ENCODE measurements at regions not wholly inside any gene's neighbourhood (a gene's known extent, or its start where the extent isn't known, plus 50 kb on each side); places are given as distances from the start of the nearest gene placed in this dataset.
"Not testable (repeated sequence)": the region's sequence is repeated elsewhere in the genome, so short reads cannot be mapped to it uniquely, and the experiment has no call there.

- no peak for DNase-seq
These were observed 473.4 kb upstream of the PAPPA start for GRCh38 chr9:115680231-115680630.

- no peak for DNase-seq
These were observed 472.0 kb upstream of the PAPPA start for GRCh38 chr9:115681585-115681984.

GRCh38 chr9:115686069-115686468 is 467.5 kb upstream of the PAPPA start:
- DNase-seq, result no peak

GRCh38 chr9:115687356-115687755 is 466.2 kb upstream of the PAPPA start:
- no peak for DNase-seq

GRCh38 chr9:115689331-115689730 is 464.3 kb upstream of the PAPPA start:
- DNase-seq, result no peak

- DNase-seq, result no peak
These were observed 462.6 kb upstream of the PAPPA start for GRCh38 chr9:115690786-115691496.

GRCh38 chr9:115691693-115692092 is 461.9 kb upstream of the PAPPA start:
- no peak for DNase-seq

- not testable (repeated sequence) for DNase-seq
These were observed 460.7 kb upstream of the PAPPA start for GRCh38 chr9:115692868-115693267.

- no peak for DNase-seq
These were observed 459.6 kb upstream of the PAPPA start for GRCh38 chr9:115694014-115694413.

- no peak for DNase-seq
These were observed 458.6 kb upstream of the PAPPA start for GRCh38 chr9:115694991-115695390.

GRCh38 chr9:115712981-115713380 is 440.6 kb upstream of the PAPPA start:
- no peak for DNase-seq

- no peak for DNase-seq
These were observed 437.9 kb upstream of the PAPPA start for GRCh38 chr9:115715666-115716065.

- DNase-seq, result no peak
These were observed 436.3 kb upstream of the PAPPA start for GRCh38 chr9:115717298-115717697.

GRCh38 chr9:115717711-115718173 is 435.8 kb upstream of the PAPPA start:
- no peak for DNase-seq

- no peak for DNase-seq
These were observed 423.2 kb upstream of the PAPPA start for GRCh38 chr9:115730396-115730795.

GRCh38 chr9:115730845-115731244 is 422.7 kb upstream of the PAPPA start:
- DNase-seq, result no peak

- DNase-seq, result no peak
These were observed 420.1 kb upstream of the PAPPA start for GRCh38 chr9:115733318-115734110.

- no peak for DNase-seq
These were observed 414.3 kb upstream of the PAPPA start for GRCh38 chr9:115739096-115739875.

GRCh38 chr9:115740986-115741385 is 412.6 kb upstream of the PAPPA start:
- no peak for DNase-seq

GRCh38 chr9:115743709-115744605 is 409.6 kb upstream of the PAPPA start:
- DNase-seq, result no peak

- no peak for DNase-seq
These were observed 407.1 kb upstream of the PAPPA start for GRCh38 chr9:115746496-115746895.

GRCh38 chr9:115747731-115748130 is 405.9 kb upstream of the PAPPA start:
- DNase-seq, result no peak

Data from suppressor macrophage treated with lipopolysaccharide for 4 hours (primary cell).